IPS DF 6.9 (cell line): ENCODE measurements at regions not wholly inside any gene's neighbourhood (a gene's known extent, or its start where the extent isn't known, plus 50 kb on each side); places are given as distances from the start of the nearest gene placed in this dataset.

Source experiments
- DNase-seq: peaks from one replicate; pipeline ENCODE4 v3.0.0-alpha.2; 2013; ENCODE audit warnings: low read depth, low spot score
- H3K27ac ChIP-seq: one replicate; pipeline ENCODE4 v1.5.1; 2013; ENCODE audit warnings: low read length, control low read depth
- H3K27me3 ChIP-seq: 2 replicates; pipeline ENCODE4 v1.6.1; 2013; ENCODE audit warnings: mild to moderate bottlenecking, low read length; ENCODE audit not compliant: control insufficient read depth, insufficient read depth
- H3K36me3 ChIP-seq: 2 replicates; pipeline ENCODE4 v1.6.1; 2013; ENCODE audit warnings: low read length; ENCODE audit not compliant: control insufficient read depth, insufficient read depth
- H3K4me1 ChIP-seq: 2 replicates; pipeline ENCODE4 v1.6.1; 2013; ENCODE audit warnings: low read length; ENCODE audit not compliant: control insufficient read depth, insufficient read depth
- H3K4me3 ChIP-seq: 2 replicates; pipeline ENCODE4 v1.5.1; 2013; ENCODE audit warnings: mild to moderate bottlenecking, low read length
- H3K9me3 ChIP-seq: 2 replicates; pipeline ENCODE4 v1.6.1; 2013; ENCODE audit warnings: low read length, inconsistent platforms; ENCODE audit not compliant: control insufficient read depth, insufficient read depth
- WGBS: extraction: QIAGEN DNeasy Blood & Tissue Kit; methylation state at CpG from one replicate; pipeline ENCODE4 v1.1.7; 2013; ENCODE audit warnings: mixed read lengths, missing lambda C conversion rate; ENCODE audit not compliant: insufficient read length, insufficient coverage; 5-methylcytosine and 5-hydroxymethylcytosine counted together

DNA sequence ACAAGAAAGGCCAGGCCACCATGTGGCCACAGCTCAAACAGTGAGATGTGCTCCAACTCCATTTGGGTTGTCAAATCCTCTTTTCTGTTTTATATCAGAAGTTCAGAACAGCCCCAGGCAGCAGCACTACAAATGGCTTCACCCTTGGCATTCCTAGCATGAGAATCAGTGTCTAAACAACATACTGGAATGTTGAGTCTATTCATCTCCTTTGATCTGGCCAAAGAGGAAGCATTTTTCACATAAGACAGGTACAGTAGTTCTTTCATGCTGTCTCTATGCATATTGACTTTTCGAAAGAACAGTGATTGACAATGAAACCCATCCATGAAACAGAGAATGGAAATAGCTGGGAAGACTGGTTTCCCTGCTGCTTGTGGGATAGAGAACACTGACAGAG is 289.5 kb downstream of the USP46 start:
- no peaks in the 10 kb centered on the region for H3K9me3 ChIP-seq
- H3K27me3 ChIP-seq: 0 out of 2 replicates have a peak, but pooled peaks cover 1% of the 10 kb centered on the region
- H3K27ac ChIP-seq: no peak overlapping the region
- H3K36me3 ChIP-seq: no peaks in the 10 kb centered on the region
- H3K4me3 ChIP-seq: no peak overlapping the region
- no CpG with 5 or more reads among the region's 1 CpG for WGBS
- no peak for DNase-seq
- no peaks in the 10 kb centered on the region; the same call in 1 of the 2 replicates for H3K4me1 ChIP-seq

- H3K4me1 ChIP-seq: no peaks in the 10 kb centered on the region; the same call in 1 of the 2 replicates
- H3K4me3 ChIP-seq: no peak overlapping the region
- H3K36me3 ChIP-seq: no peaks in the 10 kb centered on the region
- H3K27ac ChIP-seq: no peak overlapping the region
- no peak for DNase-seq
- WGBS: no CpG with 5 or more reads among the region's 5 CpGs
- H3K9me3 ChIP-seq: no peaks in the 10 kb centered on the region
- H3K27me3 ChIP-seq: 0 out of 2 replicates have a peak, but pooled peaks cover 1% of the 10 kb centered on the region
Measured at GRCh38 chr4:52370576-52370975, 288.5 kb downstream of the USP46 start.

- Histone ChIP-seq H3K4me1 (no peaks in the 10 kb centered on the region; the same call in 1 of the 2 replicates), H3K27ac (no peak overlapping the region), H3K36me3 (no peaks in the 10 kb centered on the region), H3K9me3 (no peaks in the 10 kb centered on the region), H3K4me3 (no peak overlapping the region), H3K27me3 (0 out of 2 replicates have a peak, but pooled peaks cover 1% of the 10 kb centered on the region)
- WGBS: no CpG with 5 or more reads among the region's 5 CpGs
- DNase-seq: no peak
Measured at GRCh38 chr4:52371841-52372240, 287.3 kb downstream of the USP46 start.

DNA sequence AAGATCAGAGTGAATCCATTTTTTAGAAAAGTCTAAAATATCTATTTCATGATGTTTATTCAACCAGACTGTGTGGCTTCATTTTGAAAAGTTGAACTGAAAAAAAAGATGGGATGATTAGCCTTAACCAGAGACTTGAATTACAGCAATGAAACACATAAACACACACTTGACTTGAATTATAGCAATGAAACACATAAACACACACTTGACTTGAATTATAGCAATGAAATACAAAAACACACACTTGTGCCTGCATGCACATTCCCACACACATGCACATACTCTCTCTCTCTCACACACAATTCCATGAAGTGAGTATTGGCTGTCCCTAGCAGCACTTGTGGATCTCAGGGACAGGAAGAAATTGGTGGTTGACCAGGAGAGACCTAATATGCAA is 286.8 kb downstream of the USP46 start:
- H3K9me3 ChIP-seq: no peaks in the 10 kb centered on the region
- no peak overlapping the region for H3K27ac ChIP-seq
- DNase-seq: no peak
- 0 out of 2 replicates have a peak, but pooled peaks cover 1% of the 10 kb centered on the region for H3K27me3 ChIP-seq
- peaks cover under 1% of the 10 kb centered on the region; the same call in 1 of the 2 replicates for H3K4me1 ChIP-seq
- H3K4me3 ChIP-seq: no peak overlapping the region
- H3K36me3 ChIP-seq: no peaks in the 10 kb centered on the region

- no peak for DNase-seq
- Histone ChIP-seq H3K4me1 (peaks cover 3% of the 10 kb centered on the region; the same call in 1 of the 2 replicates), H3K9me3 (no peaks in the 10 kb centered on the region), H3K27me3 (0 out of 2 replicates have a peak, but pooled peaks cover 1% of the 10 kb centered on the region), H3K27ac (no peak overlapping the region), H3K36me3 (no peaks in the 10 kb centered on the region), H3K4me3 (no peak overlapping the region)
- no CpG with 5 or more reads among the region's 3 CpGs for WGBS
Measured at GRCh38 chr4:52372747-52373146, 286.4 kb downstream of the USP46 start.

DNA sequence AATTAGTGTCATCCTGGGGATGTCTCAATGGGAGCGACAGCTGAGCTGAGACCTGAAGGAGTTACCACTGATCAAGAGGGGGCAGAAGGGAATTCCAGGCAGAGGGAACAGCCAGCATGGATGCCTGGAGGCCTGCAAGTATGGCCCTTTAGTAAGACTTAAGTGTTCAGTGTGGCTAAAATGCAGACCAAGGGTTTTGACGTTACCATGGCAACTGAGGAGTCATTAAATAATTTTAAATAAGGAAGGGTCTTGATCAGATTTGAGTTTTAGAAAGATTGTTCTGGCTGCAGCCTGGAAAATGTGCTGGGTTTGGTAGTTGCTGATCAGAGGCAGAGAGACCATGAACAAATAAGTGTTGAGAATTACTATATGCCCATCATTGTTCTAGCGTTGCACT is 285.5 kb downstream of the USP46 start:
- no peak overlapping the region for H3K27ac ChIP-seq
- no peaks in the 10 kb centered on the region for H3K9me3 ChIP-seq
- H3K4me1 ChIP-seq: peaks cover 3% of the 10 kb centered on the region; the same call in 1 of the 2 replicates
- no peak overlapping the region for H3K4me3 ChIP-seq
- WGBS: no CpG with 5 or more reads among the region's 3 CpGs
- H3K27me3 ChIP-seq: 0 out of 2 replicates have a peak, but pooled peaks cover 1% of the 10 kb centered on the region
- DNase-seq: no peak
- no peaks in the 10 kb centered on the region for H3K36me3 ChIP-seq

GRCh38 chr4:52374877-52375276 is 284.2 kb downstream of the USP46 start:
- H3K9me3 ChIP-seq: no peaks in the 10 kb centered on the region
- H3K27ac ChIP-seq: no peak overlapping the region
- no peak overlapping the region for H3K4me3 ChIP-seq
- H3K27me3 ChIP-seq: 0 out of 2 replicates have a peak, but pooled peaks cover 1% of the 10 kb centered on the region
- peaks cover 3% of the 10 kb centered on the region; the same call in 1 of the 2 replicates for H3K4me1 ChIP-seq
- WGBS: no CpG with 5 or more reads among the region's 4 CpGs
- no peak for DNase-seq
- H3K36me3 ChIP-seq: no peaks in the 10 kb centered on the region

DNA sequence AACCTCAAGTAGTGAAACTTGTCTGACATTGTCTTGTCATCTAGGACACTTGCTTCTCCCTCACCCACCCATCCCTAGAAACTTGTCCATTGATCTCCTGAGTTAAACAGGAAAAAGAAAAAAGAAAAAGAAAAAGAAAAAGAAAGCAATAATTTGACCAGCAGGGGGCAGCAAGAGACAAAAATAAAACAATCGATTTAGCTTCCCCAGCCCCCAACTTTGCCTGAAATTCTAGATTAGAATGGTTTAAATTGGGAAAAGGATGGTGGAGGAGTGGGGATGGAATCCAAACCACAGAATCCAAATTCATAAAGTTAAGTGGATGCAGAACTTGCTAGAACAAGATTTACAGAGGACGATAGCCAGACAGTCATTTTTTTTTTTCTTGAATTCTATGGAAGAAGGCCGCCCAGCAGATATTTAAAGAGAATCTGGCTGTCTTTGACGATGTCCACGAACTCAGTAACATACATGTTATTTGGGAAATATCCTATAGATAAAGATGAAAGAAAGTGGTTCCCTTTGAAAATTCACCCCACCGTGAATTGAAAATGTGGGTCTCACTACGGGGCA is 282.9 kb downstream of the USP46 start:
- no peaks in the 10 kb centered on the region for H3K27me3 ChIP-seq
- WGBS: no CpG with 5 or more reads among the region's 7 CpGs
- no peaks in the 10 kb centered on the region for H3K36me3 ChIP-seq
- no peak overlapping the region for H3K4me3 ChIP-seq
- 0 out of 2 replicates have a peak, but pooled peaks cover 3% of the 10 kb centered on the region for H3K4me1 ChIP-seq
- no peaks in the 10 kb centered on the region for H3K9me3 ChIP-seq
- no peak for DNase-seq
- no peak overlapping the region for H3K27ac ChIP-seq

DNA sequence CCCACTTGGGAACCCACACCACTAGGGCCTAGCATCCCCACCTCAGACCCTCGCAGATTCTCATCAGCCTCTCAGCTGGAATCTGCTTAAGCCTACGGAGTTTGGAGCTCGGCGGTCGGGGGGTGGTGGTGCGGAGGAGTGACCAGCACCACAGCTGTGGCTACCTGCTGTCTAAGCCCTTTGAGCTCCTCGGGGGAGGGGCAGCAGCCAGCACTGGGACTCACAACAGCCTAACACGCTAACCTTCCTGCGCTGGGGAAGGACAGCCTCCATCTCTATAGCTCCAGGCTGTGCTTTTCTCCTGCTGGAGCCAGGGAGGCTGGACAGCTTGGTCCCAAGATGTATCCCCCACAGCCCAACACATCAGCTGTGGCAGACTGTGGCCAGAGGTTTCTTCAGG is 281.5 kb downstream of the USP46 start:
- WGBS: no CpG with 5 or more reads among the region's 9 CpGs
- H3K9me3 ChIP-seq: no peaks in the 10 kb centered on the region
- no peak overlapping the region for H3K4me3 ChIP-seq
- no peak for DNase-seq
- no peaks in the 10 kb centered on the region for H3K27me3 ChIP-seq
- no peak overlapping the region for H3K27ac ChIP-seq
- H3K4me1 ChIP-seq: 0 out of 2 replicates have a peak, but pooled peaks cover 3% of the 10 kb centered on the region
- H3K36me3 ChIP-seq: no peaks in the 10 kb centered on the region

- Histone ChIP-seq H3K4me1 (no peaks in the 10 kb centered on the region), H3K4me3 (no peak overlapping the region), H3K27me3 (no peaks in the 10 kb centered on the region), H3K36me3 (no peaks in the 10 kb centered on the region), H3K27ac (no peak overlapping the region), H3K9me3 (no peaks in the 10 kb centered on the region)
- no CpG with 5 or more reads among the region's 4 CpGs for WGBS
- DNase-seq: no peak
Measured at GRCh38 chr4:52407545-52407944, 251.6 kb downstream of the USP46 start.

DNA sequence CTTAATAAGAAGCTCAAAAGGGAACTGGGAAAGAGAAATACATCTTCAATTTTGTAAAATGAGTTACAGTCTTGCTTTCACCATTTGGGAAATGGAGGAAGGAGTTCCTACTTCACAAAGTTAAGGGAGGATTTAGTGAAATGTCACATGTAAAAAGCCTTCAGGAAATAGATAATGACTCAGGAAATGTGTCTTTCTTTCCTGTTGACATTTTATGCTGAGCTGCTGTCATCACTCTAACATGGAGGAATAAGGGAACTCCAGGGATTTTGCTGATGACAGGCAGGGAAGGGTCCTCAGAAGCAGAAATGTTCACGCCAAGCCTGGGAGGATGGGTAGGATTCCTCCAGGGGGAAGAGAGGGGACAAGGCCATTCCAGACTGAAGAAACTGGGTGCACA is 251.1 kb downstream of the USP46 start:
- no peaks in the 10 kb centered on the region for H3K27me3 ChIP-seq
- no peaks in the 10 kb centered on the region for H3K36me3 ChIP-seq
- no peak overlapping the region for H3K4me3 ChIP-seq
- no peak for DNase-seq
- no peaks in the 10 kb centered on the region for H3K9me3 ChIP-seq
- no CpG with 5 or more reads among the region's 1 CpG for WGBS
- no peak overlapping the region for H3K27ac ChIP-seq
- no peaks in the 10 kb centered on the region for H3K4me1 ChIP-seq
